Fibroblast of skin of right biceps (primary cell): ENCODE measurements at regions not wholly inside any gene's neighbourhood (a gene's known extent, or its start where the extent isn't known, plus 50 kb on each side); places are given as distances from the start of the nearest gene placed in this dataset.
"Not testable (repeated sequence)": the region's sequence is repeated elsewhere in the genome, so short reads cannot be mapped to it uniquely, and the experiment has no call there.

Experiments used
- DNase-seq: peaks from one replicate; pipeline ENCODE4 v3.0.0-alpha.2; 2013

DNA sequence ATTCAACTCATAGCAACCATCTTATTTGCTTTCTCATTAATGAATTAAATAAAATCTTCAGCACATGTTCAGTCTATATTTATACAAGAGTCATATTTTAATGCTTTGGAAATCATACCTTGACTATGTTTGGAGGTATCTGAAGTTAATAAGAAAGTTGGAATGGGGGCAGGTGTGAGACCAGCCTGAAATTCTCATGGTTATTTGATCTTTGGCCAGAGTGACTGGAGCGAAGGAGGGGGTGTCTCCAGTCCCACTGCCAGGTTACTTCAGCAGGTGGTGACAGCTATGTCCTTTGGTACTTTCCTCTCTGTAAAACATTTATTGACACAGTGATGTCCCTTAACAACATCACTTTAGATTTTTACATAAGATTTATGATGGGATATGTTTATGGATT, 318.1 kb upstream of the SGCD start:
- DNase-seq, result no peak

DNA sequence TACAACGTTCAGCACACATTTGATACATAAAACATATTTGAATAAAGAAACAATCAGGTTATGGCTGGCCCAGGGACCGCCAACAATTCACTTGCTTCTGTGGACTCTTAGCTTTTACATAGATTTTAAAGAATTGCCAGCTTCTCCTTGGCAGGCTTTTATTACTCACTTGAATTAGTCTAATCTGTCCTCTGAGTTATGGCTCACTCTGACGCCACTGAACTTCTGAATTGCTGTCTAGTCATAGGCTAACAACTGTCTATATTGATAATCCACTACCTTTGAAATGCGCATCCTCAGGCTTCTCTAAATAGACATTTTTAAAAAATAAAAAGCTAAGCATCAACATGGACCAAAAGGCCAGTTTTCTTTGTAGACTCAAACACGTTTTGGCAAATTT, 317.4 kb upstream of the SGCD start:
- DNase-seq, result no peak

DNA sequence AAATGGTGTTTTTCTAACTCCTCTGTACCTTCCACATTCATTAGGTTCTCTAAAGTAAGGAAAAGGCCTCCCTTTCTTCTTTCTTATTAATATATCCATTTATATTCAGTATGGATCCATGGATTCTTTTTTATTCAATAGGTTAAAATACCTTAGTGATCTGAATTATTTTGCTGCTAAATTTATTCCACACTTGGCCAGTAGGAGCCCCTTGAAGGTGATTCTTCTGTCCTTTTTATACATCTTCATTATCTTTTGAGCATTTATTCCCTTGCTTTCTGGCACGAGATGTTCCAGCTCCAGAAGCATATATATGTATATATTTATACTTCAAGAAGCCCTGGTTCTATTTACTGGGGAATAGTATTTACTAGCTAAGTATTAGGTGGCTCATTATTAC, 311.8 kb upstream of the SGCD start:
- DNase-seq, result no peak

DNA sequence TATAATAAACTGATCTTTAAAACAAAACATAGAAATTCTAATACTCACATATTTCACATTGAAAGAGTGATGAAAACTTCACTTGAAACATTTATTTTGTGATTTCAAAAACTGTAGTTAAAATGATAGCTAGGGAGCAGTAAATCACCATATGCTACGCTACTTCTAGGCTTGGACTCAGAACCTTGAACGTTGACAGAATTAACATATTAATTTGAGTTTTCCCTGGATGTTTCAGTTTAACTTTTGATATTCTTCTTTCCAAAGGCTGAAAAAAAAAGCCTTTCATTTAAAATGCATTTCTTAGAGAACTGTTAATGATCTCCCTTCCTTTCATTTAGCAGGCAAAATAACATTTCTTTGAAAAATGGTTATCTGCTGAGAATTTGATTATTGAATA, 307.8 kb upstream of the SGCD start:
- no peak for DNase-seq

DNA sequence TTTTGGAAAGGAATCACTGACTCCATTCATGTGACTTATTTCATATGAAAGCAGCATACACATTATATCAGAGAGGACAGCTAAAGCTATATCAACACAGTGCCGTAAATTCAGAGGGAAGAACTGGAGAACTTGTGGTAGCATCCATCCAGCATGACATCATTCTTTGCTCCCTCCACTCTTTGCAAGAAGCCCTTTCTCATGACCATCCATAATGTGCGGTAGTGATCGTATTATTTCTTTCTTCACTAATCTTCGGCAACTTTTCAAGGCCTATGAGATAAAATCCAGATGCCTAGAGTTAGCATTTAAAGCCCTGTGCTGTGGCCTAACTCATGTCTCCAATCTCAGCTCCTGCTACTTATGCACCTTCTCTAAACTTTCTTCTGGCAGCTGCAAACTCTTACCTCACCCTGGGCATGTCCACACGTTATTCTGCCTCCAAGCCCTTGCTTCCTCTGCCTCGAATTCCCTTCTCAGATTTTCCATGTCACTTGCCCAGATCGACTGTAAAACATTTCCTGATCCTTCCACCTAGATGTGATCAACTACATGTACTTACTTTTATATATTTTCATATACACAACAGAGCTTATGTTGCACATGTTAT, 307.3 kb upstream of the SGCD start:
- DNase-seq, result no peak

DNA sequence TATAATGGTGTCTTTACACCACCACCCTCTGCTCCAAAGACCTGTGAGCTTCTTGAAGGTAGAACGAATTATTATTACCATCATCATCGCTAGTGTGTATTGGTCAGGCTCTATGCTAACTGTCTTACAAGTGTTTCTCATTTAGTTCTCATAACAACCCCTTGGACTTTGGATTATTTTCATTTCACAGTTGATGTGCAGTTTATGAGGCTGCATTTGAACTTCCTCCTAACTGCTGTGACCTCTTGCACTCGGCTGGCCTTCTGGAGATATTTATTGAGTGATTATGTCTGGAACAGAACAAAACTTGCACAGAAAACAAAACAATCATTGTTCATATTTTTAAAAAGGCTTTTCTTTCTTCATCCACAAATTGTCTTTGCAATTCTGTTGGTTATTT, 306.3 kb upstream of the SGCD start:
- no peak for DNase-seq

DNA sequence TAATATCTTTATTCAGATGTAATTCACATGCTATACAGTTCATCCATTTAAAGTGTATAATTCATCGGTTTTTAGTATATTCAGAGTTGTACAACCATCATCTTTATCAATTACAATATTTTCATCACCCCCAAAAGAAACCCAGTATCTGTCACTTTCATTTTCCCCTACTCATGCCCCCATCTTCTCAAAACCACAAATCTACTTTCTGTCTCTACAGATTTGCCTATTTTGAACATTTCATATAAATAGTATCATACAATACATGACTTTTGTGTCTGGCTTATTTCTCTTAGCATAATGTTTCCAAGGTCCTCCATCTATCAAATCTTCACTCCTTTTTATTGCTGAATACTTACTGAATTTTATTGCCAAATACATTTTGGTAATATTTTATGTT, 305.1 kb upstream of the SGCD start:
- no peak for DNase-seq

DNA sequence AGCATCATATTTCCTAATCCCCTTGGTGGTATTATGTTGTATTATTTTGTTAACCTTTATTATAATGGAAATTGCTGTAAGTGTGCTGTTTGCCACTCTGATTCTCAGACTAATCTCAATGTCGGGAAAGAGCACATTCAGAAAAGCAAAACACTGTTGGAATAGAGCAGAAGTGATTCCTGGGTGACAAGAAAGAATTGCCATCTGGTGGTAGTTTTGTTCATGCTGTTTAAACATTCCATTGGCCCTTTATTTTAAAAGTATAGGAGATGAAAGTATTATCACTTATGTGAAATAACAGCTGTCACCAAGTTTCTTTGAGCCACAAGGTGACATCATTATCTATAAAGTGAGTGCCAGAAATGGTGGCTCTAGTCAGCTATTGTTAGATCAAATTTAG, 301.3 kb upstream of the SGCD start:
- DNase-seq, result no peak

DNA sequence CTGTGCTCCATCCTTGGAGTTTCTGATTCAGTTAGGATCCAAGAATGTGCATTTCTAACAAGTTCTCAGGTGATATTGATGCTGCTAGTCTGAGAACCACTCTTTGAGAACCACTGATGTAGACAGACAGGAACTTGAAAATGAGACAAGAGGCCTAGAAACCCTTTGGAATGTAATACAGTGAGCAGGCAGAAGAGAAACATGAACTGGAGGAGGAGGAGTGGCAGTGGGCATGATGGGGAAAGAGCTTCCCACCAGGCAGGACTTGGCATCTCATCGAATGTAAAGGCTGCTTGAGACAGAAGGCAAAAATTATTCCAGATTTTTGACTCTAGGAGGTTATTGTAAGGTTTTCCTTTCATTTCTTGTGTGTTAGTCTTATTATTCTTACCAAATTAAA, 295.8 kb upstream of the SGCD start:
- DNase-seq, result no peak

DNA sequence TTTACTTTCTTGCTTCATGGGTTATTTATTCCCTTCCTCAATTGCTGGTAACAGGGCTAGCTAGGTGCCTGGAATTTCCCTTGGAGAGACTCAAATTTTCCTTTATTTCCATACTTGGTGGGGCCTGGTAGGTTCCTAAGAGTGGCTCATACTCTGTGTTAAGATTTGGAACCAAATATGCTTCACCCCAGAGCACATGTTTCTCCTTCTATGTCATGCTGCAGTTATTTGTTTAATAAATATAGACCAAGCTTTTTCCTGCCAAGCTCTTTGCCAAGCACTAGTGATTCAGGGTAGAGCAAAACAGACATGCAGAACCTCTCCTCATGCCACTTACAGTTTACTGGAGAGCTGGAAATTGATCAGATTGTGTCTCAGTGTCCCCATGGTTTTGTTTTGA, 290.3 kb upstream of the SGCD start:
- peak; percentile 62 for DNase-seq

DNA sequence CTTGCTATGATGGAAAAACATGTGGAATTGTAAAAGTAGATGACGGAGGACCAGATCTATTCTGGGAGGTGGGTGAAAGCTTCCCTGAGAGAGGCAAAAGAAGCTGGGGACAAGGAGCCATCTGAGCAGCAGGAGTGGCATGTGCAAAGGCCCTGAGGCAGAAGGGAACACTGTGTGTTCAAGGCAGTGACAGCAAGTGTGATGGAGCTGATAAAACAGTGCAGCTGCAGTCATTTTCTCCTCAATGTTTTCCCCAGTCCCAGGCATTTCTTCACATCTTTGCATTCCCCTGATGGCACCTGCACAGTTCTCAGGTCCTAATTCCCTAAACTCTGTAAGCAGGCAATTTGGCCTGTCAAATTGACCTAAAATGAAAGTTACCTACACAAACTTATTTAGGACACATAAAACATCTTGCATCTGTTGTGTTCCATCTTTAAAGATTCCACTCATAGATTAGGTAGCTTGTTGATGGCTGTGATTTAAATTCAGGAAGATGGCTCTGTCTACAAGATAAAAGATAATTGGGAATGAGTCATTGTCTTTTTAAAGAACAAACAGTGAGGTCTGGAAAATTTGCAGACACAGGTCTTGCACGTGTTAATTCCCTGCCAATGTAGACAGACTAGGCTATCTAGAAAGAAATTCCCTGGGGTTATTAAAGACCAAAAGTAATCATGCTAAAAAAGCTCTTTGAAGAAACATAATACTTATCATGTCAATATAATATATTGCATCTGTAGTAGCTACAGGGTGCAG, 289.6 kb upstream of the SGCD start:
- peak; percentile 41 for DNase-seq

DNA sequence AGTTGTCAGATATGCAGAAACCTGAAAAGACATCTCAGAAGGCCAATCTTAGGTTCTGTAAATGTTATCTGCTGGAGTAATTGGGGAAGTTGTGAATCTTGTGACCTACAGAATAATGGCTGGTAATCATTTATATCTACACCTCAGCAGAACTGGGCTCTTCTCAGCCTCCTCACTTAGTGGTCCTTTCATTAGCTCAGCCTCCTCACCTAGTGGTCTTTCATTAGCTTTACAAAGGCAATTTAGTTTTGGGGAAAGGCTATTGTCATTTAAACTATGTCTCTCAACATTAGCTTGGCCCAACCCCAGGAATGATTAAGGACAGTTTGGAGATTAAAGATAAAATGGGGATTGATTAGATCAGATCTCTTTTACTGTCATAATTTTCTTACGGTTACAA, 284.2 kb upstream of the SGCD start:
- DNase-seq, result no peak

DNA sequence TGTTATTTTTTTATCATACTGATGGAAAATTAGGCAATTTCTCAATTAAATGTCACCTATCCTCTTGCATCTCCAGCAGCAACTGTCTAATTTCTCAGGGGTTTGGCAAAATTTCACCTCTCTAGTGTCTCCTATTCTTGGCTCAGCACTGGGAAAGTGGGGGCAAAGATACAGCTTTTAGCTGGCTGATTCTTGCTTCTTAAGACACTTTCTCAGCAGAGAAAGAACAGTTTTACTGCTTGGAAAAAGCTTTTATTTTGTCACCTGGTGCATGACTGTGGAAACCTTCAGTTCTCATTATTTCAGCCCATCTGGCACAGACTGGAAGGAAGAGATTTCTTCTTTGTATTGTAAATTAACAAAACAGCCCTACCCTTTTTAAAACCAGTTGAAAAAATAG, 283.6 kb upstream of the SGCD start:
- no peak for DNase-seq

DNA sequence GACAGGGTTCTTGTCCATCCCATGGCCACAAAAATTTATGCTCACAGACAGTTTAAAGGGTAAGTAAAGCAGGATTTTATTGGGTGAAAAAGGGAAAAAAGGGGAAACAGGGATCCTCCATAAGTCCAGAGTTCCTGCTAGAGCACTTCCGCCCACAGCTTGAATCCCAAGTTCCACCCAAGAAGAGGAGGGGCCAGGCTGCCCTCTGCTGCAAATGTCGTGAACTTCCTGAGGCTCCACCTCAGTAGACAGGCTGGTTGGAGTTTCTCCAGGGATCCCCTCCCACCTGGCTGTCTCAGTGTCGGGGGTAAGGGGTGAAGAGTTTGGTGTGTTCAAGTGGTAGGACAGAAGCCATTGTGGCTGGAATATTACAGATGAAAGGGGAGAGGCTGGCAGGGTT, 275.0 kb upstream of the SGCD start:
- peak; percentile 12 for DNase-seq

DNA sequence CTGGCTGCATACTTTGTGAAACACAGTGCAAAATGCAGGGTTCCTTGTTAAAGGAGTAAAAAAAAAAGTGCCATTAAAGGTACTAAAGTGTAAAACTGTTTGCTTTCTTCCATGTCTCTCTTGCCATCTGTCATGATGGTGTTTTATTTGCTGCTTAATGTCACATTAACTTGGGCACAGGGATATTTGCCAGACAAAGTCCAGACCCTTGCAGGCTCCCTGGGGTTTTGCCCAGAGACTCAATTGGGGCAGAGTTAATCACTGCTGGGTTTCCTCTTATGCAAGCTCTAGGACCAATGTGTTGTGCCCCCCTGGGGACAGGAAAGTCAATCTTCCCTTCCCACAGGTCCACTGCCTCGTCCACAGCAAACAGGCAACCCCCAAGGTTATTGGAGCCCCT, 274.3 kb upstream of the SGCD start:
- DNase-seq, result no peak

DNA sequence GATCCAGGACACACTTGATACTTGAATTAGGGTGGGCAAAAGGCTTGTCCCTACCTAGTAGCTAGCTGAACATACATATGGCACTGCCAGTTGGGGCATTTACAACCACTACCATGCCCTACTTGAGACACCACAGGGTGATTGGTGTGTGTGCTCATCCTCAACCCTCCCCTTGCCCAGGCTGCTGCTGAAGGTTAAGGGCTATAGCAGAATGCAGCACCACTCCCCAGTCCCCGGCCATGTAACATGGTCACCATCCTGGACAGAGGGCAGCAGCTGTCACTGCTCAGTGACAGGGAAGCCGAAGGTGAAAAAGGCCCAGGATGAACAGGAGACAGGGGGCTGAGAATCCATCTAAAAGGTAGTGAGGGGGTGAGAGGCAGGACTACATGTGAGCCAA, 273.9 kb upstream of the SGCD start:
- no peak for DNase-seq

DNA sequence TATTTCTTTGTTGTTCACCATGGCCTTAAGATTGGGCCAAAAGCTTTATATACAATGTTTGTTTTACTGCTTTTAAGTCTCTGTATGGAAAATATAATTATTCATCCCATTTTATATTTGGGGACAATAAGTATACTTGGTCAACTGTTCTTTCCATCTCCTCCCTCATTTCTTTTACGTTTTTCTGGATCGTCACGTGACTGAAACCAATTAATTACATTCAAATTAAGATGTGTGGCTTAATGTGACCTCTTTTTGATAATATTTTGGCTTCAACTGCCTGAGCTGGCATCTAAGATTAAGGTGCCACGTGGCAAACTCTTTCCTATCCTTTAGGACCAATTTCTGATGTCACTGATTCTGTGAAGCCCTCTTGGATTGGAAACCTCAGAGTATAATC, 250.1 kb upstream of the SGCD start:
- no peak for DNase-seq

DNA sequence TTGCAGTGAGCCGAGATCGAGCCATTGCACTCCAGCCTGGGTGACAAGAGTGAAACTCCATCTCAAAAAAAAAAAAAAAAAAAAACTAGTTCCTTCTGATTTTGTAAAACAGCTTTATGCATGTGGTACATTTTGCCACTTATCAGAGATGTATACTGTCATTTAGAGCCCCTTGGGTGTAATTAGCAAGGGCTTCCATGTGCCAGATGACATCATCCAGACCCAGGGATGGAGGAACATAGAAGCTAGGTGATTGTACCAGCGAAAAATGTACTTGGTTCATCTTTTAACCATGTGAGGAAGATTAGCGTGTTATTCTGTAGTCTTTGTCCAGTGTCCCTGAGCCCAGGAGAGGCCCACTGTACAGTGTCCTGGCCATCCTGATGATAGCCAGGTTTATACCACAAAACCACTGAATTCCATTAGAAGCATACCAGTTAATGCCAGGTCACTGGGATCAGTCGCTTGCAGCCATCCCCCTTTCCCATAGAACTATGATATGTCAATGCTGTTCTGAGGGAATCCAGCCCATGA, 239.3 kb upstream of the SGCD start:
- peak; percentile 43 for DNase-seq

DNA sequence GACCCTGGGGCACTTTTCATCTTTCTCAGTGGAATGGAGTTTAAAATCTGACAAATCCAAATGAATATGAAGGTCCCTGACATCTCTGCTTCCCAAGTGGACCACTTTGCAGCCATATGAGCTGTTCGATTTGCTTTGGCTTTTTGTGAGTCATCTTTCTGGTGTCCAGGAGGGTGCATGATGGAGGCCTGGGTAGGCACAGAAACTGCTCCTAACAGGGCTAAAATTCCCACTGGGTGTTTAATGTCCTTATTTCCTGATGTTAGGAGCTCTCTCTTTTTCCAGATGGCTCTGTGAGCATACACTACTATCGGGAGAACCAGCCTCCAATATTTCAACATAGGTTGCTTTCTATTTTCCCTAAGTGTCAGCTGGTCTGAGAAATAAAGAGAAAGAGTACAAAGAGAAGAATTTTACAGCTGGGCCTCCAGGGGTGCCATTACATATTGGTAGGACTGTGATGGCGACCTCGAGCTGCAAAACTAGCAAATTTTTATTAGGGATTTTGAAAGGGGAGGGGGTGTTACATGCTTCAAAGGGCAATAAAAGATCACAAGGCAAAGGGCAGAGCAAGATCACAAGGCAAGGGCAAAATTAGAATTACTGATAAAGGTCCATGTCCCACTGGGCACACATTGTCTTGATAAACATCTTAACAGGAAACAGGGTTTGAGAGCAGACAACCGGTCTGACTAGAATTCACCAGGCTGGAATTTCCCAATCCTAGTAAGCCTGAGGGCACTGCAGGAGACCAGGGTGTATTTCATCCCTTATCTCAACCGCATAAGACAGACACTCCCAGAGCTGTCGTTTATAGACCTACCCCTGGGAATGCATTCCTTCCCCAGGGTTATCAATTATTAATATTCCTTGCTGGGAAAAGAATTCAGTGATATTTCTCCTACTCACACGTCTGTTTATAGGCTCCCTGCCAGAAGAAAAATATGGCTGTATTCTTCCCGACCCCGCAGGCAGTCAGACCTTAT, 236.7 kb upstream of the SGCD start:
- DNase-seq, result not testable (repeated sequence)

DNA sequence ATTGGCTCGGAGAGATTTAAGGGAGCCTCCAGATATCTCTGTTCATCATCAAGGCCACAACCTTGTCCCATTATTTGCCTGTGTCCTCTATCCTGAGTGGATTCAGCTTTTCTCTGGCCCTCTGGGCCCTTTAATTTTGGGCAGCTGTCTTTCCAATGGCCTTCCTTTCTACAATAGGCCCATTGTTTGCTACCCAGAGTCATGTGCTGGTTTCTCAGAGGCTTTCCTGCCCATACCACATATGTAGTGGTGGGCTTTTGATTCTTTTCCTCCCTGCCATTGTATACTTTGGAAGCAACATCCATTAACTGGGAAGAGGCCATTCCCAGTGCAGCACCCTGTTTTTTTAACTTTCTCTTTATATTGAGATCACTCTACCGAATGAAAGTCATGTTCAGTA, 233.9 kb upstream of the SGCD start:
- no peak for DNase-seq

DNA sequence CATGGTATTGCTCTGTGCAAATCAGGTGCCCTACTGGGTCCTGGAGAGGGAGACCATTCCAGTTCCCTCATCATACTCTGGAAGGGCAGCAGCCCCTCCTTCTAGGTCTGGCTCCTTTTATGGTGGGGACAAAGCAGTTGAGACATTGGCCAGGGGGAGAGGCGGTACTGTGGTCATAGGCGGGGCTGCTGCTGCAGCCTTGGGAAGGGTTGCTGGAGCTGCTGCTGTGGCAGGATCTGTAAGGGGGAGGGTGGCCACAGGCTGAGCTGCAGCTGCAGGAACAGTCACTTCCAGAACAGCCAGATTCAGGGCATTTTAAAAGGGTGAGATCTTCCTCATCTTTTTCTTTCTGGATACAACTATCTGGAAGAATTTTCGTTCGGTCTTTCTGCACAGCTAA, 233.0 kb upstream of the SGCD start:
- DNase-seq, result peak; percentile 69

DNA sequence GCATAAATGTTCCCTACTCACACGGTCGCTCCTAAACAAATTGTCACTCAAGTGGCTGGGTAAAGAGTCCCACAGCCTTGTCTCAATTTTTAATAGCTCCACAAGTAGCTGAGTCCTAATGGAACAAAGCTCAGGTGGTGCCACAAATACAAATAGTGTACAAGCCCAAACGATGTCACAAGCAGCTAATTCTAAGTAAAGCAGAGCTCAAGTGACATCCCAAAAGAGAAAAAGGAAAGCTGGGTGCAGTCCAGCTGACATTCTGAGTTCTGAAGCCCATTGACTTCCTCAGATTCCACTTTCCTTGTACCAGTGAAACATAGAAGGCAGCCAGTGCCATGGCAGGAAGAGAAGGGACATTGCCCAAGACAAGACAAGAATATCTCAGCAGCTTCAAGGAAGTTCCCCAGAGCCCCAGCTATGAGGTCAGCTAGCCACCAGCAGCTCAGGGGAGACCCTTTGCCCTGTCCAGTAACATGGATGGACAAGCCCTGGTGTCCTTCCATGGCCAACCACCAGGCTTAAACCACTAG, 231.2 kb upstream of the SGCD start:
- no peak for DNase-seq

DNA sequence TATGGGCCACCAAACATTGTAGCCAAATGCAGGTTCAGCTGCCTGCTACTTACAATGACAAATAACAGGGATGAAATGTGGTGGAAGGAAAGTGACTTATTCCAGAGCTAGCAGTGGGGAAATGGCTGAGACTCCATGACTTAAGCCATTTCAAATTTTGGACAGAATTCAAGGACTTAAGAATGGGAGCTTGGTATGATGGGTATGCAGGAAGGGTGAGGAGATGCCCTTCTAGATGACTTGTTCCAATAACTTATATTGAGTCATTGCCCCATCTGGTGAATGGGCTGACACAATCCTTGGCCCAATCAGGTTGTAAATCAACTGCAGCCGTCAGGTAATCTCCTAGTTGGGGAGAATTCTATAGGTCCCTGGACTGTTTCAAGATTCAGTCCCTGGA, 230.7 kb upstream of the SGCD start:
- peak; percentile 90 for DNase-seq
